ENCODE measurements at regions not wholly inside any gene's neighbourhood (a gene's known extent, or its start where the extent isn't known, plus 50 kb on each side); places are given as distances from the start of the nearest gene placed in this dataset.

- no peak for TF ChIP-seq ZNF274 (IDR thresholded peaks at IDR 0.05; ENCODE audit: insufficient read depth, insufficient read length)
- no peak for TF ChIP-seq GABPA (IDR thresholded peaks at IDR 0.05; ENCODE audit: low read depth)
- no peak for TF ChIP-seq POLR2A (IDR thresholded peaks at IDR 0.05; ENCODE audit: low read depth, low read length)
- TF ChIP-seq ZNF207 (IDR thresholded peaks at IDR 0.05; ENCODE audit: borderline replicate concordance), result no peak
- no peak for TF ChIP-seq MAX (IDR thresholded peaks at IDR 0.05; ENCODE audit: low read depth, low read length)
These were observed 92.3 kb upstream of the FAM20A start for GRCh38 chr17:68693466-68693865.
